ENCODE measurements at regions not wholly inside any gene's neighbourhood (a gene's known extent, or its start where the extent isn't known, plus 50 kb on each side); places are given as distances from the start of the nearest gene placed in this dataset.

GRCh38 chr1:214918745-214919144 lies 163.8 kb upstream of the KCNK2 start:
- TF ChIP-seq CREB1 (IDR thresholded peaks at IDR 0.05; ENCODE audit: low read depth), result no peak
- no peak for TF ChIP-seq NFIC (IDR thresholded peaks at IDR 0.05)
- no peak for TF ChIP-seq FOXM1 (IDR thresholded peaks at IDR 0.05; ENCODE audit: borderline replicate concordance, low read depth)
- no peak for TF ChIP-seq TAF1 (IDR thresholded peaks at IDR 0.05; ENCODE audit: low read depth)
- no peak for TF ChIP-seq CEBPB (IDR thresholded peaks at IDR 0.05)
- no peak for TF ChIP-seq RAD21 (IDR thresholded peaks at IDR 0.05; ENCODE audit: low read depth)
- TF ChIP-seq USF1 (IDR thresholded peaks at IDR 0.05), result no peak
- TF ChIP-seq REST (IDR thresholded peaks at IDR 0.05; ENCODE audit: low read depth), result no peak
- no peak for TF ChIP-seq EGR1 (IDR thresholded peaks at IDR 0.05)
- TF ChIP-seq MAX (IDR thresholded peaks at IDR 0.05), result no peak
- no peak for TF ChIP-seq TCF12 (IDR thresholded peaks at IDR 0.05; ENCODE audit: low read depth)
- no peak for TF ChIP-seq ZBTB7A (IDR thresholded peaks at IDR 0.05; ENCODE audit: low read depth)

GRCh38 chr1:214920337-214920736 lies 162.2 kb upstream of the KCNK2 start:
- TF ChIP-seq ZBTB7A (IDR thresholded peaks at IDR 0.05; ENCODE audit: low read depth) (no peak), RAD21 (IDR thresholded peaks at IDR 0.05; ENCODE audit: low read depth) (no peak), USF1 (IDR thresholded peaks at IDR 0.05) (no peak), TEAD4 (IDR thresholded peaks at IDR 0.05) (no peak), CREB1 (IDR thresholded peaks at IDR 0.05; ENCODE audit: low read depth) (no peak), MAX (IDR thresholded peaks at IDR 0.05) (no peak), YY1 (IDR thresholded peaks at IDR 0.05; ENCODE audit: low read depth) (no peak), TAF1 (IDR thresholded peaks at IDR 0.05; ENCODE audit: low read depth) (no peak)

GRCh38 chr1:214923278-214923915 lies 159.1 kb upstream of the KCNK2 start:
- TF ChIP-seq RAD21 (IDR thresholded peaks at IDR 0.05; ENCODE audit: low read depth), result no peak
- no peak for TF ChIP-seq NFIC (IDR thresholded peaks at IDR 0.05)
- no peak for TF ChIP-seq CEBPB (IDR thresholded peaks at IDR 0.05)
- no peak for TF ChIP-seq EP300 (IDR thresholded peaks at IDR 0.05; ENCODE audit: borderline replicate concordance)
- TF ChIP-seq EGR1 (IDR thresholded peaks at IDR 0.05), result no peak
- TF ChIP-seq REST (IDR thresholded peaks at IDR 0.05; ENCODE audit: low read depth), result no peak
- TF ChIP-seq ZBTB7A (IDR thresholded peaks at IDR 0.05; ENCODE audit: low read depth), result no peak
- TF ChIP-seq MAX (IDR thresholded peaks at IDR 0.05), result no peak
- TF ChIP-seq TAF1 (IDR thresholded peaks at IDR 0.05; ENCODE audit: low read depth), result no peak
- TF ChIP-seq FOXM1 (IDR thresholded peaks at IDR 0.05; ENCODE audit: borderline replicate concordance, low read depth), result no peak
- no peak for TF ChIP-seq TEAD4 (IDR thresholded peaks at IDR 0.05)
- TF ChIP-seq TCF12 (IDR thresholded peaks at IDR 0.05; ENCODE audit: low read depth), result no peak
- TF ChIP-seq CREB1 (IDR thresholded peaks at IDR 0.05; ENCODE audit: low read depth), result no peak
- TF ChIP-seq USF1 (IDR thresholded peaks at IDR 0.05), result no peak
- TF ChIP-seq YY1 (IDR thresholded peaks at IDR 0.05; ENCODE audit: low read depth), result no peak

GRCh38 chr1:214927796-214928195 lies 154.7 kb upstream of the KCNK2 start:
- TF ChIP-seq USF1 (IDR thresholded peaks at IDR 0.05) (no peak), YY1 (IDR thresholded peaks at IDR 0.05; ENCODE audit: low read depth) (no peak), NFIC (IDR thresholded peaks at IDR 0.05) (no peak), CEBPB (IDR thresholded peaks at IDR 0.05) (no peak), ZBTB7A (IDR thresholded peaks at IDR 0.05; ENCODE audit: low read depth) (no peak), EP300 (IDR thresholded peaks at IDR 0.05; ENCODE audit: borderline replicate concordance) (no peak), REST (IDR thresholded peaks at IDR 0.05; ENCODE audit: low read depth) (no peak), MAX (IDR thresholded peaks at IDR 0.05) (no peak), TAF1 (IDR thresholded peaks at IDR 0.05; ENCODE audit: low read depth) (no peak), TEAD4 (IDR thresholded peaks at IDR 0.05) (no peak), EGR1 (IDR thresholded peaks at IDR 0.05) (no peak), FOXM1 (IDR thresholded peaks at IDR 0.05; ENCODE audit: borderline replicate concordance, low read depth) (no peak), CREB1 (IDR thresholded peaks at IDR 0.05; ENCODE audit: low read depth) (no peak), RAD21 (IDR thresholded peaks at IDR 0.05; ENCODE audit: low read depth) (no peak), TCF12 (IDR thresholded peaks at IDR 0.05; ENCODE audit: low read depth) (no peak)

Measured in Ishikawa (cell line).